T47D (cell line): ENCODE measurements at regions not wholly inside any gene's neighbourhood (a gene's known extent, or its start where the extent isn't known, plus 50 kb on each side); places are given as distances from the start of the nearest gene placed in this dataset.

Experiments
- DNase-seq, 2 experiments: peaks; one replicate each; pipeline versions ENCODE4 v3.0.0 to v3.0.0-alpha.2; 2011 to 2012; ENCODE audit warnings: low read depth in 1 of 2, low spot score in 1 of 2
- JUND ChIP-seq: IDR thresholded peaks from 2 replicates; pipeline ENCODE4 v1.6.1; 2012; ENCODE audit warnings: low read depth
- in situ Hi-C: cut with HindIII; loops from 2 replicates; pipeline ENCODE4 v1.10.0; 2016; ENCODE audit warnings: low sequenced_read_pairs, low pct_unique_long_range_greater_than_20kb

DNA sequence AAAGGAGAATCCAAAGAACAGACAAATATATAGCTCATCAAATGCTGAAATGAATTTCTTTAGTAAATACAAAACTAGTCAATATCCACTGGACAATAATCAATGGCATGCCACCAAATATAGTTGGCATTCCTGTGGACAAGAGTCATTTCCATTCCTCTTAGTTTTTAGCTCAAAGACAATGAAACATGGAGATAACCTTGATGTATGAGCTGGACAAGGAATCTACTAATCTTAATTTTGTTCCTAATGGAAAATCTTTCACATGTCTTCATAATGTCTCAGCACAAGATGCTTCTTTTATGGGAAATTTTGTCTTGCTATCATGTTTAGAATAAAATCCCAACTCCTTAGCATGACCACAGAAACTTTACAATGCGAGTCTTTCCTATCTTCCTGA, 87.8 kb downstream of the PFDN4 start:
- no peak for TF ChIP-seq JUND
- DNase-seq: no peak
- in situ Hi-C loops: no loop called here

- no peak for DNase-seq
- TF ChIP-seq JUND: no peak
- in situ Hi-C loops: no loop called here
Observed at GRCh38 chr20:54305421-54305820, 97.5 kb downstream of the PFDN4 start.

DNA sequence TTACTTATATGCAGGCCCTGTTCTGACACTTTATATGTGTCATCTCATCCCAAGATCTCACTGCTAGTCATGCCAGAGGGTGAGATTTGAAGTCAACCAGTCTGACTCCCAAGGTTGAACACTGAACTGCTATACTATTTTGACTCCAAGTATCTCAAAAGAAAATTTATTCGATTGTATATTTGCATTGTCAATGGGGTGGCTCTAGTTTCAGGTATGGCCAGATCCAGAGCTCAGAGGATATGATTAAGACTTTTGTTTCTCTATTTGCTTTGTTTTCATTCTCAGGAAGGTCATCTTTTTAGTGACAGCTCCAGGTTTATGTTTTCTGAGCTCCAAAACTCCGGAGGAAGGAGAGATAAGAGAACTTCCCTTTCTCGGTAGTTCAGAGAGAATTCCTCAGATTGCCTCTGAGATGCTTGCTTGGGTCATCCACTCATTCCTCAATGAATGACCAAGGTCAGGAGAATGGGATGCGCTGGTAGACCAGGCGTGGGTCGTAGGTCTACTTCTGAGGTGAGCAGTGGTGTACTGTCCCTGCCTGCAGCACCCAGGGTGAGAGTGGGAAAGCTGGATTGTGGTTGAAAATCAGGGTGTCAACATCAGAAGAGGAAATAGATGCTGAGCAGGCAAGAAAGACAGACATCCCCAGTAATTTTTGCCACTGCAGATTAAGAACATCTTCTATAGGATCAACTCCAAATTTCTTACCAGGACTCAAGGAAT, 99.3 kb downstream of the PFDN4 start:
- no peak for TF ChIP-seq JUND
- DNase-seq: no peak
- in situ Hi-C loops: no loop called here

DNA sequence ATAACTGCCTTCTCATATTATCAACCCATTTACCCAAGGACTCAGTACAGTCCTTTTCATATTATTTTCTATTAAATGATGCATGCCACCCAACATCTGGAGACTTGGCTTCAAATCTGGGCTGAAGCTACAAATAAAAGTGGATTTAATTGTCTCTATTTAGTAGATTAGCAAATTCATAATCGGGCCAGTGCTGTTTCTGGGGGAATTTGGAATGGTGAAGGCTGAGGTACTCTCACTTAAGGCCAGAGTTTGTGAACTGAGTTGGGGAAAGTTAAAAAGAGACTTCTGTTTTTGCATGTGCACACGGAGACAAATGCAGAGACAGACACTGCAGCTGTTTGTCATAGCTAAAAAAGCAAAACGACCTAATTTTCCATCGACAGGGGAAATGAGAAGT, 100.9 kb downstream of the PFDN4 start:
- in situ Hi-C loops: no loop called here
- TF ChIP-seq JUND: no peak
- DNase-seq: no peak

DNA sequence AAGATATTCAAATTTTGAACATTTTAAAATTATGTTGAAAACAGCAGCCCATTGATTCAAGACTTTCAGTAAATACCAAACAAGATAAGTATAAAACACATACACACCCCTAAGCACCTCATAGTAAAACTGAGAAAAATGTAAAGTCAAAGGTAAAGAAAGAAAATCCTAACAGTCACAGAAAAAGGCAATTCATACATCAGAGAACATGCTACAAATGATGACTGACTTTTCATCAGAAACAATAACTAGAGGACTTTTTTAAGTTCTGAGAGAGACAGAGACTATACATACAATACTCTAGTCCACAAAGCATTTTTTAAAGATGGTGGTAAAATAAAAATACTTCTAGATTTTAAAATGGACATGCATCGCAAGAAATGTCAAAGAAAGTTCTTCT, 111.0 kb downstream of the PFDN4 start:
- TF ChIP-seq JUND: no peak
- in situ Hi-C loops: no loop called here
- DNase-seq: no peak

GRCh38 chr20:54320148-54320607, 112.3 kb downstream of the PFDN4 start:
- in situ Hi-C loops: no loop called here
- TF ChIP-seq JUND: no peak
- DNase-seq: peak in 1 of 2 experiments; percentile 30

GRCh38 chr20:54321352-54322087, 113.6 kb downstream of the PFDN4 start:
- no peak for DNase-seq
- in situ Hi-C loops: no loop called here
- no peak for TF ChIP-seq JUND

- in situ Hi-C loops: no loop called here
- DNase-seq: no peak
- no peak for TF ChIP-seq JUND
Observed at GRCh38 chr20:54323227-54323734, 115.4 kb downstream of the PFDN4 start.

DNA sequence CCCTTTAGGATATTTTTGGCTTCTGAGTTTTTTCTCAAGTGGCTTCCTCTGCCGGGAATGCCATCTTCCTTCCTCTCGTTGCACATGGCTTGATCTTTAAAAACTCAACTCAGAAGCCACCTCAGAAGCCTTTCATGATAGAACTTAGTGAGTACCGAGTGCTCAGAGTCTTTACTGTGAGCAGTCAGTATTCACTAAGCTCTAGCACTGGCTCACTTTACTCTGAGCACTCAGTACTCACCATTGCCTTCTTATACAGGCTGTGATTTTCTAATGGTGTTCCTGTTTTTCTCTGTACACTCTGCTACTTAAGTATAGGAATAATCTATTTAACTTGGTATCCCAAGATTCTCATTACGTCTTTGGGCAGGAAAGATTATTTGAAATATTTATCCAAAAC, 116.2 kb downstream of the PFDN4 start:
- no peak for TF ChIP-seq JUND
- in situ Hi-C loops: no loop called here
- DNase-seq: no peak

DNA sequence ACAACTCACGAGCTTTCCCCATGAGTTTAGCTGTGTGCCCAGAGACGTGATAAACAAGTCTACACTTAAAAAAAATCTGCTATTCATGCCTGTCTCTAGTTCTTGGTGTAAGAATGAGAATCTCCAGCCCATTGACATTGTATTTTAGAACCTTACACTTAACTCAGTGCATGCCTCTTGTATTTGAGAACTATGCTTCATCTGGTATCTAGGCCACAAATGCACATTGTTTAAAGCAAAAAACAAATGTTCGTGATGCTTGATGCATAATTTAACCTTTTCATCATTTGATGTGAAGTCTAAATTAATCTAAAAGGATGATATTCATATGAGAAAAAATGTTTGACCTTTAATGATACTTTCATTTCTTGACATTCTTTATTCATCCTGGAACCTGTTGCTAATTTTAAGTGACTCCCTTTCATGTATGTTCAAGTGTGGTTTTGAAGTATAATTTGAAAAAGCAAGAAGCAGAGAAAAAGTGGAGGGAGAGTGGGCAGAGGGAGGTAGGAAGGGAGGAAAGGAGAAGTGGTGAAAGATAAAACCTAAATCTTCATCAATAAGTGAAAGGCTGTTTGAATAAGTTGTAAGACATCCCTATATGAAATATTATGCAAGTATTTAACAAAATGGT, 116.9 kb downstream of the PFDN4 start:
- no peak for DNase-seq

GRCh38 chr20:54335299-54335698, 127.4 kb downstream of the PFDN4 start:
- TF ChIP-seq JUND: no peak
- no peak for DNase-seq
- in situ Hi-C loops: no loop called here

More for the DNA sequence above, 116.9 kb downstream of the PFDN4 start:
- in situ Hi-C loops: no loop called here
- TF ChIP-seq JUND: no peak

DNA sequence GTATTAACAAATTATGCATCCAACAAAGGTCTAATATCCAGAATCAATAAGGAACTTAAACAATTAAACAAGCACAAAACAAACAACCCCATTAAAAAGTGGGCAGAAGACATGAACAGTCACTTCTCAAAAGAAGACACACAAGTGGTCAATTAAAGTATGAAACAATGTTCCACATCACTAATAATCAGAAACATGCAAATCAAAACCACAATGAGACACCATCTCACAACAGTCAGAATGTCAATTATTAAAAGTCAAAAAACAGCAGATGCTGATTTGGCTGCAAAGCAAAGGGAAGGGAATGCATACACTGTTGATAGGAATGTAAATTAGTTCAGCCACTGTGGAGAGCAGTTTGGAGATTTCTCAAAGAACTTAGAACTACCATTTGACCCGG, 129.3 kb downstream of the PFDN4 start:
- no peak for DNase-seq
- in situ Hi-C loops: no loop called here
- no peak for TF ChIP-seq JUND

DNA sequence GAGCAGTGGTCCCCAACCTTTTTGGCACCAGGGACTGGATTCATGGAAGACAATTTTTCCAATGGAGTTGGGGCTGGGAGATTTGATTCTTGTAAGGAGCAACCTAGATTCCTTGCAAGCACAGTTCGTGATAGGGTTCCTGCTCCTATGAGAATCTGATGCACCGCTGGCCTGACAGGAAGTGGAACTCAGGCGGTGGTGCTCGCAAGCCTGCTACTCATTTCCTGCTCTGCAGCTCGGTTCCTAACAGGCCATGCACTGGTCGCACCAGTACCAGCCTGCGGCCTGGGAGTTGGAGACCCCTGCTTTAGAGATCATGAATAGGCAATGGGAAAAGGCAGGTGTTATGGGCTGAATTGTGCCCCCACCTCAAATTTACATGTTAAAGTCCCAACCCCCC, 131.2 kb downstream of the PFDN4 start:
- in situ Hi-C loops: no loop called here
- TF ChIP-seq JUND: no peak
- DNase-seq: no peak
